Kidney (tissue), 13 donors: ENCODE measurements at regions not wholly inside any gene's neighbourhood (a gene's known extent, or its start where the extent isn't known, plus 50 kb on each side); places are given as distances from the start of the nearest gene placed in this dataset.

Experiments
- DNase-seq, 5 donors: peaks; one replicate each; pipeline ENCODE4 v3.0.0-alpha.2; 2013 to 2020
- FAIRE-seq: peaks from 2 replicates; lab custom pipeline; 2012; peaks lifted over from hg19 to GRCh38; lab: Jason Lieb, UNC
- H3K27ac ChIP-seq, 2 donors: one replicate each; pipeline ENCODE4 v1.7.0; 2013; ENCODE audit warnings: low read depth in 2 of 2, low read length in 2 of 2, inconsistent platforms in 1 of 2
- H3K27me3 ChIP-seq: one replicate; pipeline ENCODE4 v1.7.1; 2013; ENCODE audit warnings: low read length, inconsistent platforms; ENCODE audit not compliant: control insufficient read depth, insufficient read depth
- H3K36me3 ChIP-seq, 3 donors: one replicate each; pipeline versions ENCODE4 v1.7.0 to v1.7.1; 2013; ENCODE audit warnings: low read length in 3 of 3, control low read depth in 1 of 3, inconsistent platforms in 1 of 3; ENCODE audit not compliant: insufficient read depth in 3 of 3, control insufficient read depth in 2 of 3
- H3K4me1 ChIP-seq, 3 donors: one replicate each; pipeline versions ENCODE4 v1.7.0 to v1.7.1; 2013; ENCODE audit warnings: low read length in 3 of 3, inconsistent platforms in 1 of 3, low read depth in 1 of 3; ENCODE audit not compliant: control insufficient read depth in 2 of 3, insufficient read depth in 2 of 3
- H3K4me3 ChIP-seq, 3 donors: one replicate each; pipeline versions ENCODE4 v1.7.0 to v1.8.1; 2013; ENCODE audit warnings: low read length in 3 of 3, control low read depth in 1 of 3, inconsistent platforms in 1 of 3
- H3K9ac ChIP-seq, 3 donors: one replicate each; pipeline versions ENCODE4 v1.7.0 to v1.7.1; 2013; ENCODE audit warnings: low read length in 3 of 3, control low read depth in 1 of 3, inconsistent platforms in 1 of 3
- H3K9me3 ChIP-seq, 3 donors: one replicate each; pipeline versions ENCODE4 v1.7.0 to v1.7.1; 2013; ENCODE audit warnings: low read length in 3 of 3, control low read depth in 1 of 3, inconsistent platforms in 1 of 3; ENCODE audit not compliant: control insufficient read depth in 2 of 3, insufficient read depth in 1 of 3
- intact Hi-C: fragments of 100-400 bp; cut with DNase I; formaldehyde crosslinking; loops from one replicate; pipeline ENCODE4 v1.11.1; 2022
- TF ChIP-seq, protein P1 (sequence below): IDR thresholded peaks from 3 replicates; pipeline ENCODE4 v1.5.1; 2012; ENCODE audit warnings: mild to moderate bottlenecking, moderate library complexity, borderline replicate concordance; ENCODE audit not compliant: insufficient read depth; ENCODE audit errors: extremely low read depth
- donor health status: control.
- donor health status: control.
- donor health status: control.
- donor health status: control.
- donor health status: control.
- donor health status: DM: yes; HTN: yes; CAD: no.
- donor health status: Normal renal cell carcinoma (clear cell type).

DNA sequence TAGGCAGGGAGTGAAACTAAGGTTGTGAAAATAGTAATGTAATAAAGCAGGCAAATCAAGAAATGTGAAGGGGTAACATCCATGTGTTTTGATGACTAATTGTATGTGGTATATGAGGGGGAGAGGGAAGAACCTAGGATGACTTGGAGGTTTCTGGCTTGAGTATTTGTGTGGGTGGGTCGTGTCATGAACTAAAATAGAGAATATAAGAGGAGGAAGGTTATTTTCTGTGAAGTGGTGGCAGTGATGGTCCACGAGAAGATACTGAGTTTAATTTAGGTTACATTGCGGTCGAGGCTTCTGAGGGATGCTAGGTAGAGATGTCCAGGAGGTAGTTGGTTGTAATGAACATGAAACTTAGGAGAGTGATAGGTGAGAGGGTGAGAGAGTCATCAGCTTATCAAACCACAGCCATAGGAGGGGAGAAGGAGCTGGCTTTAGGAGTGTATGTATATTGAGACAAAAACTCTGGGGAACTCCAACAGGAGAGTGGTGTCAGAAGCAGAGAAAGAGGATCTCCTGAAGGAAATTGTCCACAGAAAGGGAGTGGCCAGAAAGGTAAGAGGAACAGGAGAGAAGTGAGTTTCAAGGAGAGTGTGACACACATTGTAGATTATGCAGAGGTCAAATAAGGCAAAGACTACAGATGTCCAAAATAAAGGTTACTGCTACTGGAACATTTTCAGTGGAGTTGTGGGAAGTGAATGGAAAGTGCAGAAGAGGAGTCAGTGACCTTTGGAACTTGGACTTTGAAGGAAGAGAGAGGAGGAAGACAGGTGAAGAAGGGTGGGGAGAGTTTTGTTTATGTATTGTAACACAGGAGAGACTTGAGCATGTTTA lies 89.0 kb upstream of the MACF1 start:
- Histone ChIP-seq H3K9me3 (no peaks in the 10 kb centered on the region), H3K27me3 (no peaks in the 10 kb centered on the region), H3K9ac (no peak overlapping the region), H3K36me3 (no peaks in the 10 kb centered on the region), H3K4me1 (peaks cover 0 to 39% (median 36%) of the 10 kb centered on the region in 3 donors), H3K27ac (peak overlapping the region; percentile 66 to 74), H3K4me3 (no peak overlapping the region)
- TF ChIP-seq, protein P1, sequence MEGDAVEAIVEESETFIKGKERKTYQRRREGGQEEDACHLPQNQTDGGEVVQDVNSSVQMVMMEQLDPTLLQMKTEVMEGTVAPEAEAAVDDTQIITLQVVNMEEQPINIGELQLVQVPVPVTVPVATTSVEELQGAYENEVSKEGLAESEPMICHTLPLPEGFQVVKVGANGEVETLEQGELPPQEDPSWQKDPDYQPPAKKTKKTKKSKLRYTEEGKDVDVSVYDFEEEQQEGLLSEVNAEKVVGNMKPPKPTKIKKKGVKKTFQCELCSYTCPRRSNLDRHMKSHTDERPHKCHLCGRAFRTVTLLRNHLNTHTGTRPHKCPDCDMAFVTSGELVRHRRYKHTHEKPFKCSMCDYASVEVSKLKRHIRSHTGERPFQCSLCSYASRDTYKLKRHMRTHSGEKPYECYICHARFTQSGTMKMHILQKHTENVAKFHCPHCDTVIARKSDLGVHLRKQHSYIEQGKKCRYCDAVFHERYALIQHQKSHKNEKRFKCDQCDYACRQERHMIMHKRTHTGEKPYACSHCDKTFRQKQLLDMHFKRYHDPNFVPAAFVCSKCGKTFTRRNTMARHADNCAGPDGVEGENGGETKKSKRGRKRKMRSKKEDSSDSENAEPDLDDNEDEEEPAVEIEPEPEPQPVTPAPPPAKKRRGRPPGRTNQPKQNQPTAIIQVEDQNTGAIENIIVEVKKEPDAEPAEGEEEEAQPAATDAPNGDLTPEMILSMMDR: no peak
- intact Hi-C loops: no loop called here
- DNase-seq (no peak), FAIRE-seq (no peak)

DNA sequence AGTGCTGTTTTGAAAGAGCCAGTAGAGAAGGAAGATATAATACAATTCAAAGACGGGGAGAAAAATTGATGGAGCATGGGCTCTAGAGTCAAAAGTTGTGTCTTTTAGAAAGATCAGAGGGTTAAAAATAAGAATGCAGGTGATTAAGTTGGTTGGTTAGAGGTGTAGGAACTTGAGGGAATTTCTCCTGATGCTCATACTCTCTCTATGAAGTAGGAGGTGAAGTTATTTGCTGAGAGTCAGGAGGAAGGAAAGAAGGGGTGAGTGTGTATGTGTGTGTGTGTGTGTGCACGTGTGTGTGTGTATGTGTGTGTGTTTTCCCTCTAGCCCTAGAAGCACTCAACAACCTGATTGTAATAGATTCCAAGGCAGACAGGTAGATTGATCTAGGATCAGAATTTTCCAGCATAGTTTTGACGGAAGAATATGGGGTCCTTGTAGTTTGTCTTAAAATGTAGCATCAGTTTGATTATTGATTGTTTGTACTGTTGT lies 88.3 kb upstream of the MACF1 start:
- Histone ChIP-seq H3K4me3 (no peak overlapping the region), H3K9me3 (no peaks in the 10 kb centered on the region), H3K36me3 (no peaks in the 10 kb centered on the region), H3K27me3 (no peaks in the 10 kb centered on the region), H3K9ac (peak overlapping the region in 1 of 3 donors; percentile 34), H3K4me1 (peaks cover 0 to 36% (median 34%) of the 10 kb centered on the region in 3 donors), H3K27ac (peak overlapping the region; percentile 66 to 74)
- TF ChIP-seq, protein P1: no peak
- FAIRE-seq (no peak), DNase-seq (no peak)
- intact Hi-C loops: no loop called here

GRCh38 chr1:39116860-39117728 lies 87.4 kb upstream of the MACF1 start:
- no peaks in the 10 kb centered on the region for H3K9me3 ChIP-seq
- no peak overlapping the region for H3K4me3 ChIP-seq
- DNase-seq (no peak), FAIRE-seq (no peak)
- intact Hi-C loops: no loop called here
- H3K27me3 ChIP-seq: no peaks in the 10 kb centered on the region
- TF ChIP-seq, protein P1: no peak
- no peaks in the 10 kb centered on the region for H3K36me3 ChIP-seq
- H3K9ac ChIP-seq: peak overlapping the region in 1 of 3 donors; percentile 34
- H3K27ac ChIP-seq: peak overlapping the region; percentile 66 to 74
- H3K4me1 ChIP-seq: peaks cover 0 to 36% (median 34%) of the 10 kb centered on the region in 3 donors
